H9 (cell line): ENCODE measurements at regions not wholly inside any gene's neighbourhood (a gene's known extent, or its start where the extent isn't known, plus 50 kb on each side); places are given as distances from the start of the nearest gene placed in this dataset.

Source experiments
- DNase-seq: peaks from one replicate; pipeline ENCODE4 v3.0.0-alpha.2; 2017
- H2AFZ ChIP-seq: one replicate; pipeline ENCODE4 v1.6.1; 2013; ENCODE audit warnings: mild to moderate bottlenecking, low read length, control low read depth, moderate library complexity
- H2AK5ac ChIP-seq: 2 replicates; pipeline ENCODE4 v1.6.1; 2013; ENCODE audit warnings: low read length, control low read depth, mixed read lengths; ENCODE audit not compliant: insufficient read length
- H2BK120ac ChIP-seq: one replicate; pipeline ENCODE4 v1.6.1; 2013; ENCODE audit warnings: low read depth, mild to moderate bottlenecking, low read length, control low read depth, inconsistent platforms; ENCODE audit not compliant: poor library complexity, severe bottlenecking
- H2BK12ac ChIP-seq: 2 replicates; pipeline ENCODE4 v1.6.1; 2013; ENCODE audit warnings: low read length, control low read depth, mixed read lengths, low read depth; ENCODE audit not compliant: insufficient read length
- H2BK15ac ChIP-seq: 2 replicates; pipeline ENCODE4 v1.6.1; 2013; ENCODE audit warnings: low read depth, low read length, control low read depth
- H2BK20ac ChIP-seq: one replicate; pipeline ENCODE4 v1.6.1; 2013; ENCODE audit warnings: low read depth, mild to moderate bottlenecking, low read length, control low read depth, inconsistent platforms; ENCODE audit not compliant: poor library complexity, severe bottlenecking
- H2BK5ac ChIP-seq: 2 replicates; pipeline ENCODE4 v1.6.1; 2013; ENCODE audit warnings: low read length, control low read depth, mixed read lengths; ENCODE audit not compliant: insufficient read length
- H3K14ac ChIP-seq: 2 replicates; pipeline ENCODE4 v1.6.1; 2013; ENCODE audit warnings: low read length, control low read depth; ENCODE audit not compliant: insufficient read depth
- H3K18ac ChIP-seq: 2 replicates; pipeline ENCODE4 v1.6.1; 2013; ENCODE audit warnings: low read depth, mild to moderate bottlenecking, mixed read lengths, low read length, control low read depth; ENCODE audit not compliant: insufficient read length
- H3K23ac ChIP-seq: 2 replicates; pipeline ENCODE4 v1.6.1; 2013; ENCODE audit warnings: low read length, control low read depth, mixed read lengths, low read depth; ENCODE audit not compliant: insufficient read length
- H3K23me2 ChIP-seq: 2 replicates; pipeline ENCODE4 v1.6.1; 2013; ENCODE audit warnings: low read depth, mild to moderate bottlenecking, mixed read lengths, low read length, control low read depth; ENCODE audit not compliant: insufficient read length, poor library complexity, severe bottlenecking
- H3K27ac ChIP-seq: 2 replicates; pipeline ENCODE4 v1.5.1; 2013; ENCODE audit warnings: low read length, control low read depth, mixed read lengths, low read depth; ENCODE audit not compliant: insufficient read length
- H3K27me3 ChIP-seq: 2 replicates; pipeline ENCODE4 v1.6.1; 2013; ENCODE audit warnings: low read length, control low read depth, inconsistent platforms; ENCODE audit not compliant: insufficient read depth
- H3K4ac ChIP-seq: 2 replicates; pipeline ENCODE4 v1.6.1; 2013; ENCODE audit warnings: low read depth, mild to moderate bottlenecking, control low read depth, inconsistent platforms, low read length, moderate library complexity
- H3K4me1 ChIP-seq: 2 replicates; pipeline ENCODE4 v1.6.1; 2013; ENCODE audit warnings: low read length, control low read depth, inconsistent platforms; ENCODE audit not compliant: insufficient read depth
- H3K4me2 ChIP-seq: 2 replicates; pipeline ENCODE4 v1.6.1; 2013; ENCODE audit warnings: low read length, control low read depth, mixed read lengths; ENCODE audit not compliant: insufficient read length, insufficient read depth
- H3K56ac ChIP-seq: 2 replicates; pipeline ENCODE4 v1.6.1; 2013; ENCODE audit warnings: low read depth, mild to moderate bottlenecking, mixed read lengths, low read length, control low read depth; ENCODE audit not compliant: insufficient read length
- H3K79me1 ChIP-seq: 2 replicates; pipeline ENCODE4 v1.6.1; 2013; ENCODE audit warnings: low read depth, mild to moderate bottlenecking, moderate library complexity, low read length, control low read depth, inconsistent platforms; ENCODE audit not compliant: insufficient read depth, poor library complexity, severe bottlenecking
- H3K79me2 ChIP-seq: 2 replicates; pipeline ENCODE4 v1.6.1; 2013; ENCODE audit warnings: low read length, control low read depth, inconsistent platforms; ENCODE audit not compliant: insufficient read depth
- H3K9ac ChIP-seq: 2 replicates; pipeline ENCODE4 v1.6.1; 2013; ENCODE audit warnings: low read length, control low read depth, mixed read lengths; ENCODE audit not compliant: insufficient read length; ENCODE audit errors: extremely low read depth
- H3K9me3 ChIP-seq: one replicate; pipeline ENCODE4 v1.6.1; 2013; ENCODE audit warnings: low read depth, low read length, inconsistent platforms; ENCODE audit not compliant: control insufficient read depth
- H3T11ph ChIP-seq: one replicate; pipeline ENCODE4 v1.6.1; 2013; ENCODE audit warnings: mild to moderate bottlenecking, low read length, control low read depth, inconsistent platforms
- H4K20me1 ChIP-seq: one replicate; pipeline ENCODE4 v1.6.1; 2013; ENCODE audit not compliant: control insufficient read depth, insufficient read length, insufficient read depth
- H4K5ac ChIP-seq: 2 replicates; pipeline ENCODE4 v1.6.1; 2013; ENCODE audit warnings: low read depth, mild to moderate bottlenecking, mixed read lengths, low read length, control low read depth; ENCODE audit not compliant: insufficient read length
- H4K8ac ChIP-seq: replicated peaks from 2 replicates; pipeline ENCODE4 v1.6.1; 2013; ENCODE audit warnings: low read length, control low read depth, mixed read lengths, low read depth; ENCODE audit not compliant: insufficient read length
- H4K91ac ChIP-seq: 2 replicates; pipeline ENCODE4 v1.6.1; 2013; ENCODE audit warnings: low read depth, mild to moderate bottlenecking, moderate library complexity, mixed read lengths, low read length, control low read depth; ENCODE audit not compliant: insufficient read length
- H3K27ac Mint-ChIP-seq, 3 experiments: 2 replicates in 2 of 3; 3 replicates in 1 of 3; pipeline ENCODE4 v1.8.0; 2020 to 2021; ENCODE audit warnings: mixed read lengths in 3 of 3, mild to moderate bottlenecking in 1 of 3, moderate library complexity in 1 of 3
- H3K27me3 Mint-ChIP-seq: 2 replicates; pipeline ENCODE4 v1.8.0; 2021; ENCODE audit warnings: low read depth, mild to moderate bottlenecking, moderate library complexity, mixed read lengths
- H3K36me3 Mint-ChIP-seq, 3 experiments: 2 replicates in 2 of 3; 3 replicates in 1 of 3; pipeline ENCODE4 v1.8.0; 2020 to 2021; ENCODE audit warnings: low read depth in 3 of 3, mixed read lengths in 3 of 3; ENCODE audit not compliant: insufficient read depth in 1 of 3
- H3K4me1 Mint-ChIP-seq, 2 experiments: 2 replicates each; pipeline ENCODE4 v1.8.0; 2020; ENCODE audit warnings: mixed read lengths in 2 of 2
- H3K4me3 Mint-ChIP-seq, 2 experiments: 2 replicates in 1 of 2; 3 replicates in 1 of 2; pipeline ENCODE4 v1.8.0; 2020 to 2021; ENCODE audit warnings: mild to moderate bottlenecking in 2 of 2, mixed read lengths in 2 of 2, moderate library complexity in 1 of 2
- H3K9me3 Mint-ChIP-seq, 2 experiments: 2 replicates in 1 of 2; 3 replicates in 1 of 2; pipeline ENCODE4 v1.8.0; 2020; ENCODE audit warnings: mild to moderate bottlenecking in 2 of 2, mixed read lengths in 2 of 2, moderate library complexity in 1 of 2
- CTCF ChIP-seq: fragments of 200-600 bp; sonication (generic); conservative IDR thresholded peaks from 3 replicates; pipeline ENCODE4 v1.8.0; 2021; ENCODE audit warnings: antibody characterized with exemption, mild to moderate bottlenecking
- WGBS: extraction: QIAGEN DNeasy Blood & Tissue Kit; methylation state at CpG from one replicate; pipeline ENCODE4 v1.1.7; 2013; ENCODE audit warnings: missing lambda C conversion rate, low lambda C conversion rate, mixed read lengths; ENCODE audit not compliant: insufficient read length; ENCODE audit errors: extremely low coverage; 5-methylcytosine and 5-hydroxymethylcytosine counted together

- Histone ChIP-seq H3K27me3 (no peaks in the 10 kb centered on the region), H3K4me2 (no peak overlapping the region), H3K23me2 (no peaks in the 10 kb centered on the region), H3K4ac (no peak overlapping the region), H2AK5ac (no peak overlapping the region), H3K56ac (no peak overlapping the region), H3K18ac (no peak overlapping the region), H2BK120ac (no peak overlapping the region), H3K27ac (no peak overlapping the region), H3T11ph (no peak overlapping the region), H3K23ac (no peak overlapping the region), H4K5ac (no peak overlapping the region), H2AFZ (no peak overlapping the region), H2BK5ac (no peak overlapping the region), H2BK20ac (no peak overlapping the region), H3K14ac (no peak overlapping the region; the same call in 1 of the 2 replicates), H3K9ac (no peak overlapping the region), H3K9me3 (no peaks in the 10 kb centered on the region), H4K8ac (no peak overlapping the region), H3K4me1 (peaks cover 11% of the 10 kb centered on the region), H4K20me1 (no peaks in the 10 kb centered on the region), H2BK15ac (no peak overlapping the region), H3K79me2 (no peaks in the 10 kb centered on the region), H3K79me1 (no peaks in the 10 kb centered on the region), H4K91ac (no peak overlapping the region), H2BK12ac (no peak overlapping the region)
- TF ChIP-seq CTCF = no peak
- H3K4me3 Mint-ChIP-seq = no peak overlapping the region
- peaks cover 3 to 4% of the 10 kb centered on the region in 2 experiments; a peak in 3 of 5 replicates for H3K9me3 Mint-ChIP-seq
- WGBS = no CpG with 5 or more reads among the region's 15 CpGs
- H3K4me1 Mint-ChIP-seq = peaks cover 42 to 47% of the 10 kb centered on the region in 2 experiments
- H3K36me3 Mint-ChIP-seq = peaks cover 0 to 3% (median 2%) of the 10 kb centered on the region in 3 experiments; a peak in 2 of 7 replicates
- H3K27me3 Mint-ChIP-seq = peaks cover 3% of the 10 kb centered on the region
- H3K27ac Mint-ChIP-seq = no peak overlapping the region
- DNase-seq = no peak
Measured at GRCh38 chr5:149441986-149442385, 62.9 kb upstream of the IL17B start.
